Stimulated activated CD4-positive, alpha-beta T cell treated with anti-CD3 and anti-CD28 coated beads, Interleukin-1b, Interleukin-23, amount 100 ng/mL, for 4 hours (primary cell): ENCODE measurements at regions not wholly inside any gene's neighbourhood (a gene's known extent, or its start where the extent isn't known, plus 50 kb on each side); places are given as distances from the start of the nearest gene placed in this dataset.

Experiments used
- DNase-seq, 2 donors: peaks; one replicate each; pipeline ENCODE4 v3.0.0-alpha.2; 2020; ENCODE audit warnings: low read depth in 2 of 2

GRCh38 chr7:41098846-41099245 lies 604.0 kb downstream of the INHBA start:
- no peak for DNase-seq

GRCh38 chr7:41098402-41098801 lies 604.5 kb downstream of the INHBA start:
- no peak for DNase-seq

- no peak for DNase-seq
Observed at GRCh38 chr7:41097501-41097900, 605.4 kb downstream of the INHBA start.

GRCh38 chr7:41096917-41097316 lies 606.0 kb downstream of the INHBA start:
- DNase-seq = no peak

- no peak for DNase-seq
Observed at GRCh38 chr7:41093141-41093540, 609.7 kb downstream of the INHBA start.

- DNase-seq = no peak
Observed at GRCh38 chr7:41085244-41085643, 617.6 kb downstream of the INHBA start.

- no peak for DNase-seq
Observed at GRCh38 chr7:41084381-41084780, 618.5 kb downstream of the INHBA start.

GRCh38 chr7:41069635-41070034 lies 633.3 kb downstream of the INHBA start:
- no peak for DNase-seq

- no peak for DNase-seq
Observed at GRCh38 chr7:41067576-41067975, 635.3 kb downstream of the INHBA start.

GRCh38 chr7:41065663-41066062 lies 637.2 kb downstream of the INHBA start:
- no peak for DNase-seq

GRCh38 chr7:41063116-41063515 lies 639.8 kb downstream of the INHBA start:
- no peak for DNase-seq

GRCh38 chr7:41060796-41061195 lies 642.1 kb downstream of the INHBA start:
- DNase-seq = no peak

- DNase-seq = no peak
Observed at GRCh38 chr7:41059796-41060195, 643.1 kb downstream of the INHBA start.

GRCh38 chr7:41058986-41059741 lies 643.7 kb downstream of the INHBA start:
- no peak for DNase-seq

- DNase-seq = no peak
Observed at GRCh38 chr7:41054960-41055661, 647.8 kb downstream of the INHBA start.

- DNase-seq = no peak
Observed at GRCh38 chr7:41053820-41054219, 649.1 kb downstream of the INHBA start.

- DNase-seq = no peak
Observed at GRCh38 chr7:41052736-41053135, 650.2 kb downstream of the INHBA start.

GRCh38 chr7:41052201-41052600 lies 650.7 kb downstream of the INHBA start:
- no peak for DNase-seq

GRCh38 chr7:41051535-41051934 lies 651.4 kb downstream of the INHBA start:
- DNase-seq = no peak

GRCh38 chr7:41051062-41051461 lies 651.8 kb downstream of the INHBA start:
- no peak for DNase-seq

GRCh38 chr7:41048771-41049170 lies 654.1 kb downstream of the INHBA start:
- DNase-seq = no peak

- no peak for DNase-seq
Observed at GRCh38 chr7:41047789-41048191, 655.1 kb downstream of the INHBA start.

GRCh38 chr7:41047211-41047610 lies 655.7 kb downstream of the INHBA start:
- DNase-seq = no peak
